COR-L47 (cell line): ENCODE measurements at regions not wholly inside any gene's neighbourhood (a gene's known extent, or its start where the extent isn't known, plus 50 kb on each side); places are given as distances from the start of the nearest gene placed in this dataset.
"Not testable (repeated sequence)": the region's sequence is repeated elsewhere in the genome, so short reads cannot be mapped to it uniquely, and the experiment has no call there.

Experiments
- DNase-seq: peaks from one replicate; lab custom pipeline; 2025; lab: John Stamatoyannopoulos, UW

GRCh38 chr13:50643060-50643459 is 200.4 kb downstream of the DLEU7 start:
- DNase-seq: no peak

- DNase-seq: no peak
These were observed 199.2 kb downstream of the DLEU7 start for GRCh38 chr13:50644081-50644871.

- no peak for DNase-seq
These were observed 198.4 kb downstream of the DLEU7 start for GRCh38 chr13:50645092-50645491.

GRCh38 chr13:50646070-50646469 is 197.4 kb downstream of the DLEU7 start:
- no peak for DNase-seq

GRCh38 chr13:50649211-50649610 is 194.3 kb downstream of the DLEU7 start:
- no peak for DNase-seq

GRCh38 chr13:50650592-50651504 is 192.6 kb downstream of the DLEU7 start:
- DNase-seq: peak; percentile 7

GRCh38 chr13:50651922-50652321 is 191.6 kb downstream of the DLEU7 start:
- DNase-seq: no peak

- no peak for DNase-seq
These were observed 189.2 kb downstream of the DLEU7 start for GRCh38 chr13:50654331-50654730.

GRCh38 chr13:50661881-50662280 is 181.6 kb downstream of the DLEU7 start:
- not testable (repeated sequence) for DNase-seq

GRCh38 chr13:50664951-50665350 is 178.5 kb downstream of the DLEU7 start:
- DNase-seq: no peak

- no peak for DNase-seq
These were observed 175.4 kb downstream of the DLEU7 start for GRCh38 chr13:50668049-50668448.

GRCh38 chr13:50668691-50669271 is 174.7 kb downstream of the DLEU7 start:
- no peak for DNase-seq

- no peak for DNase-seq
These were observed 173.2 kb downstream of the DLEU7 start for GRCh38 chr13:50670272-50670671.

- DNase-seq: no peak
These were observed 172.5 kb downstream of the DLEU7 start for GRCh38 chr13:50670847-50671496.

- DNase-seq: no peak
These were observed 172.0 kb downstream of the DLEU7 start for GRCh38 chr13:50671497-50671850.

GRCh38 chr13:50672025-50672424 is 171.5 kb downstream of the DLEU7 start:
- no peak for DNase-seq

GRCh38 chr13:50675651-50676050 is 167.8 kb downstream of the DLEU7 start:
- no peak for DNase-seq

GRCh38 chr13:50676602-50677001 is 166.9 kb downstream of the DLEU7 start:
- DNase-seq: no peak

- no peak for DNase-seq
These were observed 166.2 kb downstream of the DLEU7 start for GRCh38 chr13:50677258-50677657.

- DNase-seq: peak; percentile 49
These were observed 165.6 kb downstream of the DLEU7 start for GRCh38 chr13:50677687-50678463.

GRCh38 chr13:50678464-50679162 is 164.9 kb downstream of the DLEU7 start:
- no peak for DNase-seq
